Upper lobe of left lung (tissue), 4 donors: ENCODE measurements at regions not wholly inside any gene's neighbourhood (a gene's known extent, or its start where the extent isn't known, plus 50 kb on each side); places are given as distances from the start of the nearest gene placed in this dataset.

ENCODE experiments used
- POLR2A ChIP-seq, 4 donors: fragments of 450-650 bp; IDR thresholded peaks; one replicate each; pipeline ENCODE4 v1.5.1; 2016 to 2017; ENCODE audit warnings: antibody characterized with exemption in 4 of 4, mild to moderate bottlenecking in 2 of 4
- TF ChIP-seq, protein P1 (sequence below), 6 experiments: fragments of 450-650 bp in 4 of 6; fragments of 200-600 bp in 2 of 6; sonication (generic) in 2 of 6; IDR thresholded peaks; one replicate each; pipeline ENCODE4 v1.5.1; 2016 to 2019; ENCODE audit warnings: antibody characterized with exemption in 6 of 6

DNA sequence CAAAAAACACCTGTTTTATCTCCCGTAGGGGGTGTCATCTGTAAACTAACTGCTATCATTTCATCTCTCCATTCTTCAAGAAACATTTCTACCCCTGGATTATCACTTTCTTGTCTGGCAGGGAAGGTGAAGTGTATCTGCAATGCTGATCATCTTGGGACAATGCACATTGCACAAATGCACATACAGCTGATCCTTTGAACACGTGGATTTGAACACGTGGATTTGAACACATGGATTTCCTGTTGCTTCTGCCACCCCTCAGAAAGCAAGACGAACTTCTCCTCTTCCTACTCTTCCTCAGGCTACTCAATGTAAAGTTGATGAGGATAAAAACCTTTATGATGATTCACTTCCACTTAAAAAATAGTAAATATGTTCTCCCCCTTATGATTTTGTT, 147.4 kb upstream of the PRLR start:
- TF ChIP-seq, protein P1, sequence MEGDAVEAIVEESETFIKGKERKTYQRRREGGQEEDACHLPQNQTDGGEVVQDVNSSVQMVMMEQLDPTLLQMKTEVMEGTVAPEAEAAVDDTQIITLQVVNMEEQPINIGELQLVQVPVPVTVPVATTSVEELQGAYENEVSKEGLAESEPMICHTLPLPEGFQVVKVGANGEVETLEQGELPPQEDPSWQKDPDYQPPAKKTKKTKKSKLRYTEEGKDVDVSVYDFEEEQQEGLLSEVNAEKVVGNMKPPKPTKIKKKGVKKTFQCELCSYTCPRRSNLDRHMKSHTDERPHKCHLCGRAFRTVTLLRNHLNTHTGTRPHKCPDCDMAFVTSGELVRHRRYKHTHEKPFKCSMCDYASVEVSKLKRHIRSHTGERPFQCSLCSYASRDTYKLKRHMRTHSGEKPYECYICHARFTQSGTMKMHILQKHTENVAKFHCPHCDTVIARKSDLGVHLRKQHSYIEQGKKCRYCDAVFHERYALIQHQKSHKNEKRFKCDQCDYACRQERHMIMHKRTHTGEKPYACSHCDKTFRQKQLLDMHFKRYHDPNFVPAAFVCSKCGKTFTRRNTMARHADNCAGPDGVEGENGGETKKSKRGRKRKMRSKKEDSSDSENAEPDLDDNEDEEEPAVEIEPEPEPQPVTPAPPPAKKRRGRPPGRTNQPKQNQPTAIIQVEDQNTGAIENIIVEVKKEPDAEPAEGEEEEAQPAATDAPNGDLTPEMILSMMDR (IDR thresholded peaks at IDR 0.05), result no peak
- no peak for TF ChIP-seq POLR2A (IDR thresholded peaks at IDR 0.05)
